HCT116 (cell line): ENCODE measurements at regions not wholly inside any gene's neighbourhood (a gene's known extent, or its start where the extent isn't known, plus 50 kb on each side); places are given as distances from the start of the nearest gene placed in this dataset.

Experiments
- ATAC-seq: fragments of 200-7000 bp; cut with Tn5 transposase; 2 replicates; pipeline ENCODE4 v1.9.1; 2020; ENCODE audit warnings: mild to moderate bottlenecking, moderate library complexity
- BruUV-seq: library from RNA; stranded (reverse); fragments of 400-500 nt; replicated peaks from 2 replicates; lab custom pipeline; 2021; lab: Mats Ljungman, UMichigan
- CTCF ChIA-PET: fragments of 300-600 bp; sonication (Branson Sonifier 250); formaldehyde crosslinking; loops from one replicate; lab custom pipeline; 2021; ENCODE audit warnings: antibody characterized with exemption; lab: Charles Lee
- POLR2A ChIA-PET: fragments of 300-600, 350-600 bp; sonication (Branson Sonifier 250); formaldehyde crosslinking; loops from one replicate; lab custom pipeline; 2021; ENCODE audit warnings: antibody characterized with exemption; lab: Charles Lee
- RAD21 ChIA-PET, 2 experiments: fragments of 300-600 bp; sonication (Branson Sonifier 250); formaldehyde crosslinking; loops; one replicate each; lab custom pipeline; 2023; ENCODE audit warnings: low total read pairs in 2 of 2; ENCODE audit not compliant: uncharacterized antibody in 2 of 2, unreplicated experiment in 2 of 2, low non-redundant PET in 1 of 2; lab: Charles Lee
- DNase-seq: peaks from one replicate; pipeline ENCODE4 v3.0.0-alpha.2; 2010; ENCODE audit warnings: low read depth, low spot score
- H2AFZ ChIP-seq: fragments of 200-600 bp; shearing (Covaris generic), sonication (generic); 2 replicates; pipeline ENCODE4 v1.6.1; 2017; ENCODE audit warnings: low read depth, mixed run types, mixed read lengths, antibody characterized with exemption, low read length; ENCODE audit not compliant: poor library complexity, severe bottlenecking
- H3K27ac ChIP-seq: 2 replicates; pipeline ENCODE4 v1.5.1; 2012; ENCODE audit warnings: low read depth, low read length
- H3K27me3 ChIP-seq: fragments of 200-600 bp; sonication (generic); 2 replicates; pipeline ENCODE4 v1.6.1; 2016; ENCODE audit warnings: mixed run types, low read length, mixed read lengths; ENCODE audit not compliant: insufficient read depth
- H3K36me3 ChIP-seq, 2 experiments: fragments of 200-500 bp in 1 of 2; fragments of 200-600 bp in 1 of 2; sonication (Bioruptor generic) in 1 of 2; sonication (generic) in 1 of 2; 2 replicates each; pipeline versions ENCODE4 v1.5.1 to v1.6.1; 2014 to 2016; ENCODE audit warnings: low read length in 2 of 2, inconsistent platforms in 1 of 2, mixed read lengths in 1 of 2, mixed run types in 1 of 2; ENCODE audit not compliant: insufficient read depth in 2 of 2, control insufficient read depth in 1 of 2
- H3K4me1 ChIP-seq, 2 experiments: fragments of 200-600 bp in 1 of 2; sonication (generic) in 1 of 2; 2 replicates each; pipeline versions ENCODE4 v1.5.1 to v1.6.1; 2012 to 2017; ENCODE audit warnings: low read length in 2 of 2, inconsistent platforms in 1 of 2, mild to moderate bottlenecking in 1 of 2, mixed read lengths in 1 of 2, mixed run types in 1 of 2, moderate library complexity in 1 of 2; ENCODE audit not compliant: insufficient read depth in 2 of 2, control insufficient read depth in 1 of 2
- H3K4me2 ChIP-seq: fragments of 200-600 bp; sonication (generic); 2 replicates; pipeline ENCODE4 v1.6.1; 2017; ENCODE audit warnings: mixed run types, low read length, mixed read lengths
- H3K4me3 ChIP-seq, 2 experiments: fragments of 200-600 bp in 1 of 2; sonication (generic) in 1 of 2; replicated peaks in 1 of 2; 2 replicates each; pipeline ENCODE4 v1.5.1; 2011 to 2016; ENCODE audit warnings: low read length in 2 of 2, control low read depth in 1 of 2, low read depth in 1 of 2, mild to moderate bottlenecking in 1 of 2, mixed read lengths in 1 of 2, mixed run types in 1 of 2
- H3K79me2 ChIP-seq: fragments of 200-600 bp; sonication (generic); 2 replicates; pipeline ENCODE4 v1.6.1; 2017; ENCODE audit warnings: mild to moderate bottlenecking, mixed run types, low read length, moderate library complexity, mixed read lengths; ENCODE audit not compliant: insufficient read depth
- H3K9ac ChIP-seq: fragments of 200-600 bp; sonication (generic); 2 replicates; pipeline ENCODE4 v1.6.1; 2016; ENCODE audit warnings: low read length, mixed read lengths
- H3K9me2 ChIP-seq: fragments of 200-600 bp; sonication (generic), shearing (Covaris generic); 2 replicates; pipeline ENCODE4 v1.6.1; 2017; ENCODE audit warnings: mixed run types, mild to moderate bottlenecking, moderate library complexity; ENCODE audit not compliant: insufficient read depth
- H3K9me3 ChIP-seq, 2 experiments: fragments of 200-500 bp in 1 of 2; fragments of 200-600 bp in 1 of 2; sonication (Bioruptor generic) in 1 of 2; sonication (generic) in 1 of 2; 2 replicates each; pipeline ENCODE4 v1.6.1; 2014 to 2017; ENCODE audit warnings: low read length in 2 of 2, mixed read lengths in 2 of 2, inconsistent platforms in 1 of 2, low read depth in 1 of 2, mild to moderate bottlenecking in 1 of 2, mixed run types in 1 of 2, moderate library complexity in 1 of 2; ENCODE audit not compliant: control insufficient read depth in 1 of 2, insufficient read depth in 1 of 2
- H4K20me1 ChIP-seq: fragments of 200-600 bp; sonication (generic), shearing (Covaris generic); 2 replicates; pipeline ENCODE4 v1.6.1; 2017; ENCODE audit warnings: mixed run types, mild to moderate bottlenecking, moderate library complexity; ENCODE audit not compliant: insufficient read depth
- ATF3 ChIP-seq: IDR thresholded peaks from 2 replicates; pipeline ENCODE4 v1.6.1; 2012
- EGR1 ChIP-seq: IDR thresholded peaks from 2 replicates; pipeline ENCODE4 v1.6.1; 2012; ENCODE audit warnings: low read depth
- EZH2phosphoT487 ChIP-seq: fragments of 200-600 bp; IDR thresholded peaks from 2 replicates; pipeline ENCODE4 v1.6.1; 2018; ENCODE audit warnings: antibody characterized with exemption, borderline replicate concordance
- JUND ChIP-seq: IDR thresholded peaks from 2 replicates; pipeline ENCODE4 v1.6.1; 2012
- POLR2AphosphoS5 ChIP-seq: IDR thresholded peaks from 2 replicates; pipeline ENCODE4 v1.6.1; 2011; ENCODE audit warnings: mild to moderate bottlenecking, low read depth, low read length, moderate library complexity
- REST ChIP-seq: IDR thresholded peaks from 2 replicates; pipeline ENCODE4 v1.6.1; 2012; ENCODE audit warnings: low read depth
- SIN3A ChIP-seq: IDR thresholded peaks from 2 replicates; pipeline ENCODE4 v1.6.1; 2012; ENCODE audit warnings: low read depth
- ZNF274 ChIP-seq: fragments of 200-500 bp; sonication (Bioruptor generic); IDR thresholded peaks from 2 replicates; pipeline ENCODE4 v1.6.1; 2014; ENCODE audit warnings: mild to moderate bottlenecking, low read depth, low read length, inconsistent platforms
- intact Hi-C: fragments of 100-400 bp; cut with micrococcal nuclease; formaldehyde crosslinking; loops from 2 replicates; pipeline ENCODE4 v1.10.0; 2022

GRCh38 chr9:113709721-113710120 is 166.4 kb upstream of the ZNF618 start:
- Histone ChIP-seq H4K20me1 (no peaks in the 10 kb centered on the region), H3K9me3 (peaks cover 0 to 8% of the 10 kb centered on the region in 2 experiments; a peak in 1 of 4 replicates), H3K27ac (no peak overlapping the region), H2AFZ (no peak overlapping the region), H3K9ac (no peak overlapping the region), H3K9me2 (no peaks in the 10 kb centered on the region), H3K4me1 (no peaks in the 10 kb centered on the region), H3K36me3 (no peaks in the 10 kb centered on the region), H3K27me3 (no peaks in the 10 kb centered on the region), H3K4me2 (no peak overlapping the region), H3K79me2 (no peaks in the 10 kb centered on the region), H3K4me3 (no peak overlapping the region)
- DNase-seq (no peak), ATAC-seq (no peak)
- intact Hi-C loops, result no loop called here
- ChIA-PET CTCF (no interaction called here), RAD21 (no interaction called here), POLR2A (no interaction called here)
- TF ChIP-seq EZH2phosphoT487 (no peak), ATF3 (no peak), REST (no peak), JUND (no peak), ZNF274 (no peak), SIN3A (no peak), EGR1 (no peak), POLR2AphosphoS5 (no peak)
- no TSS peak for BruUV-seq
